Ecto neural progenitor cell (in vitro differentiated cells): ENCODE measurements at regions not wholly inside any gene's neighbourhood (a gene's known extent, or its start where the extent isn't known, plus 50 kb on each side); places are given as distances from the start of the nearest gene placed in this dataset.
A peak's percentile ranks its signal among the peaks of the same experiment; 100 is the strongest.

Experiments
- DNase-seq: peaks from one replicate; pipeline ENCODE4 v3.0.0-alpha.2; 2018; ENCODE audit warnings: low spot score

DNA sequence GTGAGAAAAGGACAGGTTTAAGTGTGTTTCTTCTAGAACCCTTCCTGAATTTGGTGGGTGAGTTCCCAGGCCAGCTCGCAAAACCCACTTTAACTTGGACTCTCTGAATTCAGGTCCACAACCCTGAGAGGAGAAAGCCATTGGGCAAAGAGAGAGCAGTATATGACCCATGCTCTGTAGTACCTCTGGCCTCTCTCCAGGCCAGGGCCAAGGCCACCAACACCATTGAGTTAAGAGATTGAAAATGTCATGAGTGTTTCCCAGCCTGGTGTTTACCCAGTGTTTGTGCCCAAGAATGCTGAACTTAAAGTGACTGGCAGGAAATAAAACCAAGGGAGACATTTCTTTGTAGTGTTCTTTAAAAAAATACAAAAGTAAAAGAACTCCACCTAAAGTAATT is 410.4 kb upstream of the CDH5 start:
- no peak for DNase-seq

DNA sequence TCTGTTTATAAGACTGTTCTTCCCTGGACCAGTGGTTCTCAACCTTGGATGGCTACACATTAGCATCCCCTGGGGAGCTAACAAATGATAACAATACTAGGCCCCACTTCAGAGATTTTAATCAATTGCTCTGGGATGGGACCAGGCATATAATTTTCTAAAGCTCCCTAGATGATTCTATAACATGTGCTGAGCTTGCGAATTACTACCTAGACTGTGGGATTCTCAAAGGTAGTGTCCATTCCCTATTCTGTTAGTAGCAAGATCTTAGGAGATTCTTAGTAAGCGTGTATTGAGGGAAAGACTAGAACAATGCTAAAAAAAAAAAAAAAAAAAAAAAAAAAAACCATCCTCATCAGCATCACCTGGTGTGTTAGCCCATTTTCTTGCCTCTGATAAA is 412.0 kb upstream of the CDH5 start:
- DNase-seq, result no peak

DNA sequence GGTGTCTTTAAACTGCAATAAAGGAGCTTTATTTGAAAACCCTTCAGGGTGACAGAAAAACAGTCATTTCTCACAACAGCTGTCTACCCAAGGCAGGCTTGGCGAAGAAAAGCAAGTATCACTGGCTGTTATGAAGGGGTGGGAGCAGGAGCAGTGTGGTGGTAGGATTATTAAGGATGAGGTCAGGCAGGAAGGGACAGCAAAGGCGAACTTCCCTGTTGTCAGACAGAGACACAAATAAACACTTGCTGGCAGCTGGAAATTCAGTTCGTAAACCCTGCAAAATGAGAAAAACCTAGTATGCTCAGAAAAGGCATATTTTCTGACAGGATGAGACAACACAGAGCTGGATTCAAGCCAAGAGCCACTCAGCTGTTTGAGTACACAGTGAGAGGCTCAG is 416.3 kb upstream of the CDH5 start:
- DNase-seq, result no peak

DNA sequence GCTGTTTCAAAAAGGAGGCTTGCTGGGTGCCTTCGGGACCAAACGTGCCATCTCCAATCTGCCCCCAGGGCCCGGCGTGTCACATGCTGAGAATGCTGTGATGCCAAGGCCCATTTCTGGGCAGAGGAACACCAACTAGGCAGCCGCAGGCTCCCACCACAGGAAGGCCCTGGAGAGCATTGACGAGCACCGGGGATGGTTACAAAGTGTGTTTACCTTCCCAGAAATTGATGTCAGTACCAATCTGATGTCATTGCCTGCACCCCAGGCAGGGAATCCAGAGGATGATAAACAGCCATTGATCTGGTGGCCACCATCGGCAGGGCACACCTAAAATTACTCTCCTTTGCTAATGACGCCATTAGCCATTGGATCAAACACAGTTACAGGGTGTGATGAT is 418.1 kb upstream of the CDH5 start:
- DNase-seq, result no peak

DNA sequence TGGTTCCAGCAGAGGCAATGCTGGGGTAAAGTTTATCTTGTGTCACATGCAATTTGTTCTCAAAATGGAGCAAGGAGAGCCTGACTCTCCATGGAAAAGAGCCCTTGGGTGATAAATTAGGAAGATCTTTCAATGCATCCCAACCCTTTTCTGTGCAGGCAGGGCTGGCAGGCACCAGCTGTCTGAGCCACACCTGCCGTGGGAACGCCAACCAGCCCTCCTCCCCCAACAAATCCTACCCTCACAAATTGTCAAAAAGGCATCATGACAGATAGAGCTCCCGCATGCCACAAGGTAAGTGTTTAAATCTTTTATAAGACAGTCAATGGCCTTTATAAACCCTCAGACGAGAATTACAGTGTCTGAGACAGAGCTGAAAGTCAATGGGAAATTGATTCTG is 418.5 kb upstream of the CDH5 start:
- DNase-seq, result no peak

DNA sequence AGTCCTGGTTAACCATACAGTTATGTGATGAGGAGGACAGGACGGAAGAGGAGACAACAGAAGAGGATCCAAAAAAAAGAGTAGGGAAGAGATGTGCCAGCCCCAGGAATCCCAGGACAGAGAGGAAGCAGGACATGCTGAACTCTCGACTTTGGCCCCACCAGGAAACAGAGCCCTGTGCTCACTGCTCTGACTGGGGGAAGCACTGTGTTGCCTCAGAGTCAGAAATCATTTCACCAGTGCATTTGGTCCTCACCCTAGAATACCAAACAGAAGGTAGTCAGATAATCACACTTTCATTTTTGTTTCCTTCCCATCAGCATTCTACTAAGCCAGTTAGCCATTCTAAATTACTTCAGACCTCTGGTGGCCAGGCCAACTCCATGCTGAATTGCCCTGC is 421.0 kb upstream of the CDH5 start:
- no peak for DNase-seq

DNA sequence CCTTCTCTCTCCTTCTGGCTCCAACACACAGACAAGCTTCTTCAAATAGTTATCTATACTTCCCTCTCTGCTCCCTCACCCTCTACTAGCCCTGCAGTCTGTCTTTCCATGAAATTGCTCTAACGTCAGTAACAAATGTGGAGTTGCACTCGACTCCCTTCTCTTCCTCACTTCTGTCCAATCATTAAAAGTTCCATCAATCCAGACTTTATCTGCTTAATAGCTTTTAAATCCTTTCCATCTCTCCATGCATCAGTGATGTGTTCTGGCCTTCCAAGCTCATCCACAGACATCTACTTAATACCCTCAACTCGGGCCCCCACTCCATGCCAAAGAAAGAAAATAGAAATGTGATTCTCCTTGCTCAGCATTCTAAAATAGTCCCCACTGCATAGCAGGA is 422.1 kb upstream of the CDH5 start:
- no peak for DNase-seq

DNA sequence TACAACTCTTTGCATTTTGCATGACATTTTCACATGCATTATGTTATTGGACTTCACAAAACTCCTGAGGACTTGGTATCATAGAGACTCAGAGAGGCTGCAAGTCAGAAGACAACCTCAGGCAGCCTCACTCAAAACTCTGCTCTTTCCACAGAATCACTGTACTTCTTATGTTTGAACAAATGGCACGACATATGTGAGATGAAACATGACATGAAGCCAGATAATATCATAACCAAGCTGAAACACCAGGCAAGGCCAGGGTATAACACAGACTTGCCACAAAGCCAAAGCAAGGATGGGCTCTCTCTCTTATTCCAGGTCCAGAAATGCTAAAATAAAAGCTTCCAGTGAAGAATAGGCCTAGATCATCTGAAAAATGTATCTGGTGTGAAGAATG is 425.8 kb upstream of the CDH5 start:
- no peak for DNase-seq

DNA sequence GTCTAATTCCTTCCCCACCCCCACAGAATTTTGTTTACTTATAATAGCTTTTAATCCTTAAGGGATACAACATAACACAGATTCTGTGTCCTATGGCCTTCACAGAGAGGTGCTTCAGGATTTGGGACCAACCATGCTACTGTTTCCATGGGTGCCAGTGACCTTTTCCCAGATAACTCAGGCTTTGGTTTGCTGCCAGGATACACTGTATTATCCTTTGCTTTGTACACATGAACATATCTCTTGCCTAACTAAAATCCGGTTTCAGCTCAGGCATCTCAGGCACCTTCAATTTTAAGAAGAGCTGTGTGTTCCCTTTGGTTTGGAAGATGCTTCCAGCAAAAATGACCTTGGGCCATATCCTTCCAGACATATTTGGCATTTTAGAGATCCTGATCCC is 428.4 kb upstream of the CDH5 start:
- no peak for DNase-seq

DNA sequence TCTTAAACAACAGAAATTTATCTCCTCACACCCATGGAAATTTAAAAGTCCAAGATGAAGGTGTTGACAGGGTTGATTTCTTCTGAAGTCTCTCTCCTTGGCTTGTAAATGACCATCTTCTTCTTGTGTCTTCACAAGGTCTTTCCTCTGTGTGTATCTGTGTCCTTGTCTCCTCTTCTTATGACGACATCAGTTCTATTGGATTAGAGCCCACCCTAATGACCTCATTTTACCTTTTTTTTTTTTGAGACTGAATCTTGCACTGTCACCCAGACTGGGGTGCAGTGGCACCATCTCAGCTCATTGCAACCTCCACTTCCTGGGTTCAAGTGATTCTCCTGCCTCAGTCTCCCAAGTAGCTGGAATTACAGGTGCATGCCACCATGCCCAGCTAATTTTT is 429.0 kb upstream of the CDH5 start:
- DNase-seq, result no peak

DNA sequence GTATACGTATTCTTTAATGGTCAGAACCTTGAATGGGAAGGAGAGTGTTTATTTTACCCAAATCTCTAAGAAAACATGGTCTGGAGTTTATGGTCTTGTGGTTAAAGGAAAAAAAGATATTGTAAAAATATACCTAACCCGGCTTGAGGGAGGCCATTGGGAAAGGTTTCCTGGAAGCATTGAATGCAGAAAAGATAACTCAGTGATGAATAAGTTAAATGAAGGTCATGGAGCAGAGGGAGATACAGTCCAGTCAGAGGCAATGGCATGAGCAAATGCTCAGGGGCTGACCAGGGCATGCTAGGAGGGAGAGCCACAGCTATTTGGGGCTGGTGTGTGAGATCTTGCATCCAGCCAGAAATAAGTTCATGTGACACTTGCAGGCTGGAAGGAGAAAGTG is 430.4 kb upstream of the CDH5 start:
- peak; percentile 13 for DNase-seq

DNA sequence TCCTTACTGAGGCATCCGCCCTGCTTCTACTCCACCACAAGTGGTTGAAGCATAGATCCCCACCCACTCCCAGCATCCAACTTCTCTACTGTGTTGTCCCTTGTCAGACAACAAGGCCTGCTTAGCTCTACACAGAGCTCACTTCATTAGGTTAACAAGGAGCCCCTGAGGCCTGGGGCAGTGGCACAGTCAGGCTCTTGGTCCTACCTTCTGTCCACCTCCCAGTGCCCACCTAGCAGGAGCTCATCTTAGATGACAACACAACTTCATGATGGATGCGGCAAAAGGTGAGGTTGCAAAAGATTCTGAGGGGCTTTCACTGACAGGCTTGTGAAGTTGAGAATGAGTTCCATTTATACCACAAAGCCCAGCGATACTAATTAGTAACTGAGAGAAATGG is 432.0 kb upstream of the CDH5 start:
- DNase-seq, result no peak

DNA sequence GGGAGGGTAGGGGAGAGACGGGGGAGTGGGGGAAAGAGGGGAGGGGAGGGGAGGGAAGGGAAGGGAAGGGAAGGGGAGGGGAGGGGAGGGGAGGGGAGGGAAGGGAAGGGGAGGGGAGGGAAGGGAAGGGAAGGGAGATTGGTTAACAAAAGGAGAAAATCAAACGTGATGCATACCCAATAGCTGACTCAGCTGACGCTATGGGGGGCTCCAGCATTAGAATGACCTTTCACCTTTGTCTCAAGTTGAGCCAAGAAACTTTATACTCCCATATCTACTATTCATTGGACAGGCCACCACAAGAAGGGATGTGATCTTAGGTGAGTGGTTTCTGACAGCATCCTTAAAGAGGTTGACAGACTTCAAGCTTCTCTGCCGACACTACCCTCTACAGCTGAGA is 432.8 kb upstream of the CDH5 start:
- no peak for DNase-seq

DNA sequence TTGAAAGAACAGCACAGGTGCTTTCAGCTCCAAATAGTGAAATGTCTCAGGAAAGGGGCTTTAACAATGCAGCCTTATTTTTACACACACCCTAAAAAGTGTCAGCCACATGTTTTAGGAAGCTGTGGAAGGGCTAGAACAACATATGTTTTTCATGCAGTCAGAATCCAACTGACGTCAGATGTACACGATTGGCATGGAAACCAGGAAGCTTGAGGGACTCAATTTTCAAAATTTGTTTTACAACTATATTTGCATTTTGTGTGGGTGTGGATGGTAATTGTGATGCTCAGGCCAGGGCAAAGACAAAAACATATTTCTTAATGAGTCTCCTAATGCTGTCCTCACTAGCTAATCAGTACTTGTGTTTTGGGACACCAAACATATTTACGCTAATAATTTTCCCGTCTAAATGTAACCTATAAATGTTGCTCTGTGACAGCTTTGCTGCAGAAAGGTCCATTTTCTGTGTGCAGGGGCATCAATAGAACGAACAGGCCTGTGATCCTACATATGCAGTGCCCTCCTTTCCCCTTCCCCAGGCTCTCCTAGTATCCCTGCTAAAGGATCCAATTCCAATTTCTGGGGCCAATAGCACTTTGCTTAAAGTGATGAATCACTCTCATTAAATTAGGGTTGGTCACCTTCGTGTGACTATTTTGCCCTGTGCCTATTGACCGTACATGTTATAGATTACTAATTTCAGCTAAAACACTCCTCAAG is 434.0 kb upstream of the CDH5 start:
- peak; percentile 3 for DNase-seq

DNA sequence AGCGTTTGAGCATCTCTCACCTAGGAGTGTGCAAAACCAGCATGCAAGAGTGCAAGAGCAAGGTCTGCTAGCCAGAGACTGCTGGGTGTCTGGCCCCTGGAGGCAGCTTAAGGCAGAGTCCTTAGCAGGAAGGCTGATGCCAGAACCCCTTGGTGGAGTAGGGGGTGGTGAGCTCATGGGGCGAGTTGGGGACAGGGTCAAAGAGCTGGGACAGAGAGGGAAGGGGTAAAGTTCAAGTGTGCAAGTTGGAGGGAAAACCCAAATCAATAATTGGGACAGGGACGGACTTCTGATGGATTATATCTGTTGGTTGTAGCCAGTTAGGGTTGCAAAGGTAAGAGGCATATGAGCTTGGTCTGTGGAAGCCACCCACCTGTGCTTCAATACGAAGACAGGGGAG is 443.6 kb upstream of the CDH5 start:
- DNase-seq, result peak; percentile 13

DNA sequence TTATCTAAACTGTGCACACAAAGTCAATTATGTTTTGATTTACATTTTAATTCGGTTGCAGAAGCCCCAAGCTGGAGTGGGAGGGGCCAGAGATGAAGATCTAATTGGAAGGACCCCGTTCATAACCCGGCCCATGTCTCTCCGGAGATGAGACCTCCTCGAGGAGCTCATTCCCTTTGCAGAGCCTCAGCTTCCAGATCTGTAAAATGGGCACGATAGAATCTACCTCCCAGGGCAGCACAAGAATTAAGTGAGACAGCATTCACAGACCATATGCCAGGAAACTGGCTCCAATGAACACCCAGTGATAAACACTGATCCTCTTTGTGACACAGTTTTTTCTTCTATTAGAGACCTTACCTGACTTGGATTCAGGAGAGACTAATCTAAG is 446.5 kb upstream of the CDH5 start:
- peak; percentile 29 for DNase-seq

DNA sequence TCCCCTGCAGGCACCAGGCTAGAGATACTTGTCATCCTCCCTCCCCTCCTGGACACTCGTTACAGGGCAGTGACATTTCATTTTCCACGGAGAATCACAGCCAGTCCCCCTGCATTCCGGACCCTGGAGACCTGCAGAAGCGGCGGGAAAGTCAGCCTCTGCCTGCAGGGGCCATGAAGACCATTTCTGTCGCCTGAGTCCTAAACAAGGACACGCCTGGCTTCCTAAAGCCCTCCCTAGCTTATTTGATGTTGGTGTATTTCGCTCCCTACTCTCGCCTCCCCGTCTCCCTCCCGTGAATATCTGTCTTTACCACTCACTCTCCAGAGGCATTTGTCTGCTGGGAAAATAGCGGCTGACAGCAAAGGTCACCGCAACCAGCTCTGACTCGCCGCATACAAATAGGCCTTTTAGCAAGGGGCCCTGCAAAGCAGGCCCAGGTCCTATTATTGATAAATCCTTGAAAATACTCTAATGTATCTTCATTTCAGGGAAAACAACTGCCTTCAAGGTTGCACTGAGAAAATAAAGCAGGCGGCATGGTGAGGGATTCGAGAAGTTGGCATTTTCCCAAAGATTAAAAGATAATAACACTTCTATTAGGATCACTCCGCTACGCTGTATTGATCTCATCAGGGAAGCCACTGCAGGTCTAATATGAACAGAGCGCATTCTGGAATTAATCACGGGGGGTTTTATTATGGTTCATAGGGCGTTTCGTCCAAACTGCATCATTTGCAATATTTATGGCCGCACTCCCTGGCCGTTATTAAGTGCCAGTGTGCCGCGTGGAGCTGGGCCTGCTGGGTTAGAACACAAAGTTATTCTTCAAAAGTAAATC is 447.1 kb upstream of the CDH5 start:
- no peak for DNase-seq

DNA sequence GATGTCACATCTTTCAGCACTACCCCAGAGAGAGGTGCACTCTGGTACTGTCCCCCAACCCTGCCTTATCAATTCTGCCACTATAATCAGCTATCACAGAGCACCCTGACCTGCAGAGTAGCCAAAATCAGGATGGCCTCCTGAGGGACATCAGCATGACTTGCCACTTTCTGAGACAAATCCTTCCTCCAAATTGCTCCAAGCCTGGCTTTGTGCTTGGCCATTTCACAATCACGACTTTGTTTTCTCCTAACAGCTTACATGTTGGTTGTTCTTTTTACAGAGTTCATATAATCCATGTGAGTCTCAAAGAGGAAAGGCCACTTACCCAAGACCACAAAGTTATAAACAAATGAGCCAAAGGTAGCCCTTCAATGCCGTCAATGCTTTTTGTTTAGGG is 449.0 kb upstream of the CDH5 start:
- DNase-seq, result no peak

DNA sequence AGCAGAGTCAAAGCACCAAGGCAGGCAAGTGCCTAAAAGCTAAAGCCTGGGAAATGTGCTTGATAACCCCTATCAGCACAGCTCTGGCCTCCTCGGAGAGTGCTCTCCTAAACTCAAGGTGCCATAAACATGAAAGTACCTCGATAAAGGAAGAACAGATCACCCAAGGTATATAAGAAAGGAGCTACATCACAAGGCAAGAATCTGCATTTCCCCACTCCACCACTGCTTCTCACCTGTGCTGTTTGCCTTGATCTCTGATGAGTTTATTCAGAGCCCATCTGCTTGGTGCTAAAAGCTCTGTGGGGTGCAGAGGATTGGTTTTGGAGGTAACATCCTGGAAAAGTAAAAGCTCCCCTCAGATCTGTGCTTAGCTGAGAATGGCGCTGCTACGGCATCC is 449.5 kb upstream of the CDH5 start:
- no peak for DNase-seq

DNA sequence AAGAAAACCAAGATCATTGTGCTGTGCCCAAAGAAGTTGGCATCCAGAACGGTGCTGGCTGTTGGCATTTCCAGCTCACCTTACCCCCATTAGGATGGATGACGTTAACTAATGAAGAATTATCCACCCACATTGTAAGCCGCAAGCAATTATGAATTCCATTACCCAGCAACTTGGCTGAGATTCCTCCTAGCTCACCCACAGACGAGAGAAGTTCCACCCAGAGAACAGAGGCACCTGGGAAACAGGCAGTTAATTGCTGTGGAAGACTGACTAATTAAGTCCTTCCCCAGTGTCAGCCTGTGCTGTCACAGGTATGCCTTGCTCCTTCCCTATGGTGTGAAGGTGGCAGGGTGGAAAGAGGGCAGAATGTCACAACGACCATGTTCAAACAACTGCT is 456.2 kb upstream of the CDH5 start:
- no peak for DNase-seq

DNA sequence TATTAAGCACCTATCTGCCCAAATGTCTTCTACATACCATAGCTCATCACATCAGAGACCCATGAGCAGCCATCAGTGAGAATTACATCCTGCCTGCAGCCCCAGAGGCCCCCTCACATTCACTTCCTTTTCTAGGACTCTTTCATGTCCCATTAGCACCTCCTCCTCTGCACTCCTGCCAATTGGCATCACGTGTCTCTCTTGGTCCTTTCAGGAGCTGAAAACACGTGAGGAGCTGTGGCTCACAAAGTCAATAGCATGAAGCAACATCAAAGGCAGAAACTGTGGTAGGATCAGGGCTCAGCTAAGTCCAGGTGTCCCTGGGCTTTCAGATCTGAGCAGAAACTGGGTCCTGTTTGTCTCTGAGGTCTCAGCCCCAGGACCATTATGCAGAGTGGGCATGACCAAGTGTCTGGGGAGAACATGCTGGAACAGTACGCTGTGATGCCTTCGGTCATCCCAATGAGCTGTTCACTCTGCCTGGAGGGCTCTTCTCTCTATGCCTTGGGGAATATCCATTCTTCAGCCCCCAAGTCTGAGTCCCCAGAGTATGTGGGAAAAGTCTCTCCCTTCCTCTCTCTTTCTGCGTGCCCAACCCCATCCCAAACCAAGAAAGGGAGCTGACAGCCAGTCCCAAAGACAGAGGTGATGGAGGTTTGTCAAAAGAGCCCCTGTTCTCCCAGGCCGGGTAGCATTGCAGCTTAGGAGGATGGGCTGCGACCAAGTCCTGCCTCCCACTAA is 457.0 kb upstream of the CDH5 start:
- DNase-seq, result no peak

DNA sequence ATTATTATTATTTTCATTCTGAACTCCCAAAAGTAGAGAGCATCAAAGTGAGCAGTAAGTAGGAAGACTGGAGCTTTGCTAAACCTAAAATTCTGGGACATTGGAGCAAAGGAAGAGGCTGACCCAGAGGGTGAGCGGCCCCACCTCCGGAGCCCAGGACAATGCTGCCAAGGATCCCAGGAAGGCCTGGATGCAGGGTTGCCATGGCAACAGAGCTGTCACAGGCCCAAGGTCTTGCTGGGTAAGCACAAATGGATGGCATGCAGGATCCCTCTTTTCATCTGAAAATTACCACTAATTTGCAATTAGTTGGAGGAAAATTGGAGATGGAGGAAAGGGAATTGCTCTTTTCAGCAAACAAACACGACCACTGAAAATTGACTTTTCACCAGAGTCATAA is 457.9 kb upstream of the CDH5 start:
- DNase-seq, result peak; percentile 80

DNA sequence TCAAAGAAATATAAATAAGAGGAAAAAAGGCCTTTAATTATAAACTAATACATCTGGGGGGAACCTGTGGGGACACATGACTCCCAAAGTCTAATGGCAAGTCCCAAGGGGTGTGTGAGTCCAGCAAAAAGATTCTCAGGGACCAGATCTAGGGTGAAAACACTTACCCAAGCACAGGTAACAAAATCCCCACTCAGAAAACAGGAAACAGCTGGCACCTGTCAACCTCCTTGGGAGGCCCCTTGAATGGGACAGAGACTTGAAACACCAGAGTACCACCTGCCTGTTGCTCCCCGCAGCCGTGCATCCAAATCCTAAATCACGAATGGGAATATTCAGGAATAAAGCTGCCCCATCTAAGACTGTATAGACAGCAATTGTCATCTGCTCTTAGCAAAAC is 461.2 kb upstream of the CDH5 start:
- no peak for DNase-seq
